HCT116 (cell line): ENCODE measurements at regions not wholly inside any gene's neighbourhood (a gene's known extent, or its start where the extent isn't known, plus 50 kb on each side); places are given as distances from the start of the nearest gene placed in this dataset.

Experiments used
- ATAC-seq: fragments of 200-7000 bp; cut with Tn5 transposase; 2 replicates; pipeline ENCODE4 v1.9.1; 2020; ENCODE audit warnings: mild to moderate bottlenecking, moderate library complexity
- BruUV-seq: library from RNA; stranded (reverse); fragments of 400-500 nt; replicated peaks from 2 replicates; lab custom pipeline; 2021; lab: Mats Ljungman, UMichigan
- CTCF ChIA-PET: fragments of 300-600 bp; sonication (Branson Sonifier 250); formaldehyde crosslinking; loops from one replicate; lab custom pipeline; 2021; ENCODE audit warnings: antibody characterized with exemption; lab: Charles Lee
- POLR2A ChIA-PET: fragments of 300-600, 350-600 bp; sonication (Branson Sonifier 250); formaldehyde crosslinking; loops from one replicate; lab custom pipeline; 2021; ENCODE audit warnings: antibody characterized with exemption; lab: Charles Lee
- RAD21 ChIA-PET, 2 experiments: fragments of 300-600 bp; sonication (Branson Sonifier 250); formaldehyde crosslinking; loops; one replicate each; lab custom pipeline; 2023; ENCODE audit warnings: low total read pairs in 2 of 2; ENCODE audit not compliant: uncharacterized antibody in 2 of 2, unreplicated experiment in 2 of 2, low non-redundant PET in 1 of 2; lab: Charles Lee
- DNase-seq: peaks from one replicate; pipeline ENCODE4 v3.0.0-alpha.2; 2010; ENCODE audit warnings: low read depth, low spot score
- H2AFZ ChIP-seq: fragments of 200-600 bp; shearing (Covaris generic), sonication (generic); 2 replicates; pipeline ENCODE4 v1.6.1; 2017; ENCODE audit warnings: low read depth, mixed run types, mixed read lengths, antibody characterized with exemption, low read length; ENCODE audit not compliant: poor library complexity, severe bottlenecking
- H3K27ac ChIP-seq: 2 replicates; pipeline ENCODE4 v1.5.1; 2012; ENCODE audit warnings: low read depth, low read length
- H3K27me3 ChIP-seq: fragments of 200-600 bp; sonication (generic); 2 replicates; pipeline ENCODE4 v1.6.1; 2016; ENCODE audit warnings: mixed run types, low read length, mixed read lengths; ENCODE audit not compliant: insufficient read depth
- H3K36me3 ChIP-seq, 2 experiments: fragments of 200-500 bp in 1 of 2; fragments of 200-600 bp in 1 of 2; sonication (Bioruptor generic) in 1 of 2; sonication (generic) in 1 of 2; 2 replicates each; pipeline versions ENCODE4 v1.5.1 to v1.6.1; 2014 to 2016; ENCODE audit warnings: low read length in 2 of 2, inconsistent platforms in 1 of 2, mixed read lengths in 1 of 2, mixed run types in 1 of 2; ENCODE audit not compliant: insufficient read depth in 2 of 2, control insufficient read depth in 1 of 2
- H3K4me1 ChIP-seq, 2 experiments: fragments of 200-600 bp in 1 of 2; sonication (generic) in 1 of 2; 2 replicates each; pipeline versions ENCODE4 v1.5.1 to v1.6.1; 2012 to 2017; ENCODE audit warnings: low read length in 2 of 2, inconsistent platforms in 1 of 2, mild to moderate bottlenecking in 1 of 2, mixed read lengths in 1 of 2, mixed run types in 1 of 2, moderate library complexity in 1 of 2; ENCODE audit not compliant: insufficient read depth in 2 of 2, control insufficient read depth in 1 of 2
- H3K4me2 ChIP-seq: fragments of 200-600 bp; sonication (generic); 2 replicates; pipeline ENCODE4 v1.6.1; 2017; ENCODE audit warnings: mixed run types, low read length, mixed read lengths
- H3K4me3 ChIP-seq, 2 experiments: fragments of 200-600 bp in 1 of 2; sonication (generic) in 1 of 2; replicated peaks in 1 of 2; 2 replicates each; pipeline ENCODE4 v1.5.1; 2011 to 2016; ENCODE audit warnings: low read length in 2 of 2, control low read depth in 1 of 2, low read depth in 1 of 2, mild to moderate bottlenecking in 1 of 2, mixed read lengths in 1 of 2, mixed run types in 1 of 2
- H3K79me2 ChIP-seq: fragments of 200-600 bp; sonication (generic); 2 replicates; pipeline ENCODE4 v1.6.1; 2017; ENCODE audit warnings: mild to moderate bottlenecking, mixed run types, low read length, moderate library complexity, mixed read lengths; ENCODE audit not compliant: insufficient read depth
- H3K9ac ChIP-seq: fragments of 200-600 bp; sonication (generic); 2 replicates; pipeline ENCODE4 v1.6.1; 2016; ENCODE audit warnings: low read length, mixed read lengths
- H3K9me2 ChIP-seq: fragments of 200-600 bp; sonication (generic), shearing (Covaris generic); 2 replicates; pipeline ENCODE4 v1.6.1; 2017; ENCODE audit warnings: mixed run types, mild to moderate bottlenecking, moderate library complexity; ENCODE audit not compliant: insufficient read depth
- H3K9me3 ChIP-seq, 2 experiments: fragments of 200-500 bp in 1 of 2; fragments of 200-600 bp in 1 of 2; sonication (Bioruptor generic) in 1 of 2; sonication (generic) in 1 of 2; 2 replicates each; pipeline ENCODE4 v1.6.1; 2014 to 2017; ENCODE audit warnings: low read length in 2 of 2, mixed read lengths in 2 of 2, inconsistent platforms in 1 of 2, low read depth in 1 of 2, mild to moderate bottlenecking in 1 of 2, mixed run types in 1 of 2, moderate library complexity in 1 of 2; ENCODE audit not compliant: control insufficient read depth in 1 of 2, insufficient read depth in 1 of 2
- H4K20me1 ChIP-seq: fragments of 200-600 bp; sonication (generic), shearing (Covaris generic); 2 replicates; pipeline ENCODE4 v1.6.1; 2017; ENCODE audit warnings: mixed run types, mild to moderate bottlenecking, moderate library complexity; ENCODE audit not compliant: insufficient read depth
- CBX3 ChIP-seq: IDR thresholded peaks from 2 replicates; pipeline ENCODE4 v1.6.1; 2012; ENCODE audit warnings: low read depth
- EGR1 ChIP-seq: IDR thresholded peaks from 2 replicates; pipeline ENCODE4 v1.6.1; 2012; ENCODE audit warnings: low read depth
- ELF1 ChIP-seq: IDR thresholded peaks from 2 replicates; pipeline ENCODE4 v1.6.1; 2012; ENCODE audit warnings: low read depth, borderline replicate concordance
- EZH2 ChIP-seq: fragments of 200-600 bp; sonication (generic); IDR thresholded peaks from 2 replicates; pipeline ENCODE4 v1.6.1; 2017; ENCODE audit warnings: antibody characterized with exemption, mixed run types
- EZH2phosphoT487 ChIP-seq: fragments of 200-600 bp; IDR thresholded peaks from 2 replicates; pipeline ENCODE4 v1.6.1; 2018; ENCODE audit warnings: antibody characterized with exemption, borderline replicate concordance
- JUND ChIP-seq: IDR thresholded peaks from 2 replicates; pipeline ENCODE4 v1.6.1; 2012
- POLR2AphosphoS5 ChIP-seq: IDR thresholded peaks from 2 replicates; pipeline ENCODE4 v1.6.1; 2011; ENCODE audit warnings: mild to moderate bottlenecking, low read depth, low read length, moderate library complexity
- RAD21 ChIP-seq: IDR thresholded peaks from 2 replicates; pipeline ENCODE4 v1.6.1; 2012; ENCODE audit warnings: low read depth, mild to moderate bottlenecking
- SIN3A ChIP-seq: IDR thresholded peaks from 2 replicates; pipeline ENCODE4 v1.6.1; 2012; ENCODE audit warnings: low read depth
- SP1 ChIP-seq: IDR thresholded peaks from 2 replicates; pipeline ENCODE4 v1.6.1; 2012; ENCODE audit warnings: low read depth
- SRF ChIP-seq: IDR thresholded peaks from 2 replicates; pipeline ENCODE4 v1.6.1; 2012; ENCODE audit warnings: low read depth
- TCF7L2 ChIP-seq: IDR thresholded peaks from 2 replicates; pipeline ENCODE4 v1.7.0; 2011; ENCODE audit warnings: borderline replicate concordance, inconsistent platforms; ENCODE audit not compliant: insufficient read depth, insufficient read length; ENCODE audit errors: extremely low read depth
- YY1 ChIP-seq: IDR thresholded peaks from 2 replicates; pipeline ENCODE4 v1.6.1; 2011; ENCODE audit warnings: low read length, low read depth, moderate library complexity, mild to moderate bottlenecking; ENCODE audit not compliant: insufficient replicate concordance; ENCODE audit errors: extremely low read depth
- ZFX ChIP-seq: fragments of 450-650 bp; IDR thresholded peaks from 2 replicates; pipeline ENCODE4 v1.6.1; 2017
- ZNF274 ChIP-seq: fragments of 200-500 bp; sonication (Bioruptor generic); IDR thresholded peaks from 2 replicates; pipeline ENCODE4 v1.6.1; 2014; ENCODE audit warnings: mild to moderate bottlenecking, low read depth, low read length, inconsistent platforms
- intact Hi-C: fragments of 100-400 bp; cut with micrococcal nuclease; formaldehyde crosslinking; loops from 2 replicates; pipeline ENCODE4 v1.10.0; 2022
- TF ChIP-seq, protein P1 (sequence below): IDR thresholded peaks from 2 replicates; pipeline ENCODE4 v1.6.1; 2012
- TF ChIP-seq, protein P2 (sequence below): IDR thresholded peaks from 2 replicates; pipeline ENCODE4 v1.6.1; 2012; ENCODE audit warnings: low read depth

DNA sequence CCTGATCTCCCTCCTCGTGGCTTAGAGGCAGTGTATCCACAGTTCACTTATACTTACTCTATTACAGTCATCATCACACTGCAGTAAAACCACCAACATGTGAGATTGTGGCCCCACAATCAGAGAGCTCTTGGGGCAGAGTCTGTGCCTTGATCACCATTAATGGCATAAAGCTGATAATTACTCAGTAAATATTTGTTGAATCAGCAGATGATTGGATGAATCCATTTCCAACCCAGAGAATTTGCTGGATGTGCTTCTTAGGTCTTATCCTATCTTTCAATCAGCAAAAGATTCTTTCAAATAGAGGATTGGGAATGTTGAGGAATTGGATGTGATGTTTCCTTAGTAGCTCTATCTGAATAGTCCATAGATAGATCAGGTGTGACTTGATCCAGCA, 88.8 kb upstream of the PITX1 start:
- CTCF ChIA-PET = no interaction called here
- ATAC-seq = no peak
- H3K4me3 ChIP-seq = no peak overlapping the region

More for the DNA sequence above, 88.8 kb upstream of the PITX1 start:
- no peaks in the 10 kb centered on the region for H3K36me3 ChIP-seq
- TF ChIP-seq SRF = no peak
- TF ChIP-seq ELF1 = no peak
- TF ChIP-seq RAD21 = no peak
- TF ChIP-seq ZNF274 = no peak
- TF ChIP-seq CBX3 = no peak
- TF ChIP-seq, protein P1, sequence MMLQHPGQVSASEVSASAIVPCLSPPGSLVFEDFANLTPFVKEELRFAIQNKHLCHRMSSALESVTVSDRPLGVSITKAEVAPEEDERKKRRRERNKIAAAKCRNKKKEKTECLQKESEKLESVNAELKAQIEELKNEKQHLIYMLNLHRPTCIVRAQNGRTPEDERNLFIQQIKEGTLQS = no peak
- TF ChIP-seq TCF7L2 = no peak
- no peak for TF ChIP-seq JUND
- no peak for TF ChIP-seq YY1
- TF ChIP-seq EZH2 = no peak
- no peak for TF ChIP-seq SP1
- TF ChIP-seq, protein P2, sequence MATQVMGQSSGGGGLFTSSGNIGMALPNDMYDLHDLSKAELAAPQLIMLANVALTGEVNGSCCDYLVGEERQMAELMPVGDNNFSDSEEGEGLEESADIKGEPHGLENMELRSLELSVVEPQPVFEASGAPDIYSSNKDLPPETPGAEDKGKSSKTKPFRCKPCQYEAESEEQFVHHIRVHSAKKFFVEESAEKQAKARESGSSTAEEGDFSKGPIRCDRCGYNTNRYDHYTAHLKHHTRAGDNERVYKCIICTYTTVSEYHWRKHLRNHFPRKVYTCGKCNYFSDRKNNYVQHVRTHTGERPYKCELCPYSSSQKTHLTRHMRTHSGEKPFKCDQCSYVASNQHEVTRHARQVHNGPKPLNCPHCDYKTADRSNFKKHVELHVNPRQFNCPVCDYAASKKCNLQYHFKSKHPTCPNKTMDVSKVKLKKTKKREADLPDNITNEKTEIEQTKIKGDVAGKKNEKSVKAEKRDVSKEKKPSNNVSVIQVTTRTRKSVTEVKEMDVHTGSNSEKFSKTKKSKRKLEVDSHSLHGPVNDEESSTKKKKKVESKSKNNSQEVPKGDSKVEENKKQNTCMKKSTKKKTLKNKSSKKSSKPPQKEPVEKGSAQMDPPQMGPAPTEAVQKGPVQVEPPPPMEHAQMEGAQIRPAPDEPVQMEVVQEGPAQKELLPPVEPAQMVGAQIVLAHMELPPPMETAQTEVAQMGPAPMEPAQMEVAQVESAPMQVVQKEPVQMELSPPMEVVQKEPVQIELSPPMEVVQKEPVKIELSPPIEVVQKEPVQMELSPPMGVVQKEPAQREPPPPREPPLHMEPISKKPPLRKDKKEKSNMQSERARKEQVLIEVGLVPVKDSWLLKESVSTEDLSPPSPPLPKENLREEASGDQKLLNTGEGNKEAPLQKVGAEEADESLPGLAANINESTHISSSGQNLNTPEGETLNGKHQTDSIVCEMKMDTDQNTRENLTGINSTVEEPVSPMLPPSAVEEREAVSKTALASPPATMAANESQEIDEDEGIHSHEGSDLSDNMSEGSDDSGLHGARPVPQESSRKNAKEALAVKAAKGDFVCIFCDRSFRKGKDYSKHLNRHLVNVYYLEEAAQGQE = no peak
- TF ChIP-seq EZH2phosphoT487 = no peak
- no peak for TF ChIP-seq ZFX
- TF ChIP-seq SIN3A = no peak
- TF ChIP-seq POLR2AphosphoS5 = no peak
- TF ChIP-seq EGR1 = no peak
- TF ChIP-seq, all 23 proteins: peak for 0
- no peak overlapping the region for H2AFZ ChIP-seq
- H4K20me1 ChIP-seq = no peaks in the 10 kb centered on the region
- DNase-seq = no peak
- H3K27ac ChIP-seq = no peak overlapping the region
- no peak overlapping the region for H3K9ac ChIP-seq
- intact Hi-C loops = no loop called here
- H3K9me2 ChIP-seq = no peaks in the 10 kb centered on the region
- no peaks in the 10 kb centered on the region for H3K79me2 ChIP-seq
- BruUV-seq = no TSS peak
- peaks cover 0 to 14% of the 10 kb centered on the region in 2 experiments; a peak in 2 of 4 replicates for H3K4me1 ChIP-seq
- RAD21 ChIA-PET = no interaction called here
- no peaks in the 10 kb centered on the region for H3K27me3 ChIP-seq
- H3K9me3 ChIP-seq = no peaks in the 10 kb centered on the region
- POLR2A ChIA-PET = interaction anchor here (1.3 kb wide), 1 partner anchor 15 kb away, joined by 3 read pairs; no protein-coding TSS in a partner anchor
- H3K4me2 ChIP-seq = no peak overlapping the region
